HCT116 (cell line): ENCODE measurements at regions not wholly inside any gene's neighbourhood (a gene's known extent, or its start where the extent isn't known, plus 50 kb on each side); places are given as distances from the start of the nearest gene placed in this dataset.

ENCODE experiments used
- ATAC-seq: fragments of 200-7000 bp; cut with Tn5 transposase; 2 replicates; pipeline ENCODE4 v1.9.1; 2020; ENCODE audit warnings: mild to moderate bottlenecking, moderate library complexity
- BruUV-seq: library from RNA; stranded (reverse); fragments of 400-500 nt; replicated peaks from 2 replicates; lab custom pipeline; 2021; lab: Mats Ljungman, UMichigan
- CTCF ChIA-PET: fragments of 300-600 bp; sonication (Branson Sonifier 250); formaldehyde crosslinking; loops from one replicate; lab custom pipeline; 2021; ENCODE audit warnings: antibody characterized with exemption; lab: Charles Lee
- POLR2A ChIA-PET: fragments of 300-600, 350-600 bp; sonication (Branson Sonifier 250); formaldehyde crosslinking; loops from one replicate; lab custom pipeline; 2021; ENCODE audit warnings: antibody characterized with exemption; lab: Charles Lee
- RAD21 ChIA-PET, 2 experiments: fragments of 300-600 bp; sonication (Branson Sonifier 250); formaldehyde crosslinking; loops; one replicate each; lab custom pipeline; 2023; ENCODE audit warnings: low total read pairs in 2 of 2; ENCODE audit not compliant: uncharacterized antibody in 2 of 2, unreplicated experiment in 2 of 2, low non-redundant PET in 1 of 2; lab: Charles Lee
- DNase-seq: peaks from one replicate; pipeline ENCODE4 v3.0.0-alpha.2; 2010; ENCODE audit warnings: low read depth, low spot score
- H2AFZ ChIP-seq: fragments of 200-600 bp; shearing (Covaris generic), sonication (generic); 2 replicates; pipeline ENCODE4 v1.6.1; 2017; ENCODE audit warnings: low read depth, mixed run types, mixed read lengths, antibody characterized with exemption, low read length; ENCODE audit not compliant: poor library complexity, severe bottlenecking
- H3K27ac ChIP-seq: 2 replicates; pipeline ENCODE4 v1.5.1; 2012; ENCODE audit warnings: low read depth, low read length
- H3K27me3 ChIP-seq: fragments of 200-600 bp; sonication (generic); 2 replicates; pipeline ENCODE4 v1.6.1; 2016; ENCODE audit warnings: mixed run types, low read length, mixed read lengths; ENCODE audit not compliant: insufficient read depth
- H3K36me3 ChIP-seq, 2 experiments: fragments of 200-500 bp in 1 of 2; fragments of 200-600 bp in 1 of 2; sonication (Bioruptor generic) in 1 of 2; sonication (generic) in 1 of 2; 2 replicates each; pipeline versions ENCODE4 v1.5.1 to v1.6.1; 2014 to 2016; ENCODE audit warnings: low read length in 2 of 2, inconsistent platforms in 1 of 2, mixed read lengths in 1 of 2, mixed run types in 1 of 2; ENCODE audit not compliant: insufficient read depth in 2 of 2, control insufficient read depth in 1 of 2
- H3K4me1 ChIP-seq, 2 experiments: fragments of 200-600 bp in 1 of 2; sonication (generic) in 1 of 2; 2 replicates each; pipeline versions ENCODE4 v1.5.1 to v1.6.1; 2012 to 2017; ENCODE audit warnings: low read length in 2 of 2, inconsistent platforms in 1 of 2, mild to moderate bottlenecking in 1 of 2, mixed read lengths in 1 of 2, mixed run types in 1 of 2, moderate library complexity in 1 of 2; ENCODE audit not compliant: insufficient read depth in 2 of 2, control insufficient read depth in 1 of 2
- H3K4me2 ChIP-seq: fragments of 200-600 bp; sonication (generic); 2 replicates; pipeline ENCODE4 v1.6.1; 2017; ENCODE audit warnings: mixed run types, low read length, mixed read lengths
- H3K4me3 ChIP-seq, 2 experiments: fragments of 200-600 bp in 1 of 2; sonication (generic) in 1 of 2; replicated peaks in 1 of 2; 2 replicates each; pipeline ENCODE4 v1.5.1; 2011 to 2016; ENCODE audit warnings: low read length in 2 of 2, control low read depth in 1 of 2, low read depth in 1 of 2, mild to moderate bottlenecking in 1 of 2, mixed read lengths in 1 of 2, mixed run types in 1 of 2
- H3K79me2 ChIP-seq: fragments of 200-600 bp; sonication (generic); 2 replicates; pipeline ENCODE4 v1.6.1; 2017; ENCODE audit warnings: mild to moderate bottlenecking, mixed run types, low read length, moderate library complexity, mixed read lengths; ENCODE audit not compliant: insufficient read depth
- H3K9ac ChIP-seq: fragments of 200-600 bp; sonication (generic); 2 replicates; pipeline ENCODE4 v1.6.1; 2016; ENCODE audit warnings: low read length, mixed read lengths
- H3K9me2 ChIP-seq: fragments of 200-600 bp; sonication (generic), shearing (Covaris generic); 2 replicates; pipeline ENCODE4 v1.6.1; 2017; ENCODE audit warnings: mixed run types, mild to moderate bottlenecking, moderate library complexity; ENCODE audit not compliant: insufficient read depth
- H3K9me3 ChIP-seq, 2 experiments: fragments of 200-500 bp in 1 of 2; fragments of 200-600 bp in 1 of 2; sonication (Bioruptor generic) in 1 of 2; sonication (generic) in 1 of 2; 2 replicates each; pipeline ENCODE4 v1.6.1; 2014 to 2017; ENCODE audit warnings: low read length in 2 of 2, mixed read lengths in 2 of 2, inconsistent platforms in 1 of 2, low read depth in 1 of 2, mild to moderate bottlenecking in 1 of 2, mixed run types in 1 of 2, moderate library complexity in 1 of 2; ENCODE audit not compliant: control insufficient read depth in 1 of 2, insufficient read depth in 1 of 2
- H4K20me1 ChIP-seq: fragments of 200-600 bp; sonication (generic), shearing (Covaris generic); 2 replicates; pipeline ENCODE4 v1.6.1; 2017; ENCODE audit warnings: mixed run types, mild to moderate bottlenecking, moderate library complexity; ENCODE audit not compliant: insufficient read depth
- ATF3 ChIP-seq: IDR thresholded peaks from 2 replicates; pipeline ENCODE4 v1.6.1; 2012
- CTCF ChIP-seq, 3 experiments: fragments of 200-600 bp in 1 of 3; sonication (generic) in 1 of 3; IDR thresholded peaks in 2 of 3; conservative IDR thresholded peaks in 1 of 3; 2 replicates each; pipeline ENCODE4 v1.5.1; 2012 to 2017; ENCODE audit warnings: low read depth in 2 of 3, low read length in 2 of 3, antibody characterized with exemption in 1 of 3, borderline replicate concordance in 1 of 3, control low read depth in 1 of 3, mild to moderate bottlenecking in 1 of 3, mixed read lengths in 1 of 3, mixed run types in 1 of 3, moderate library complexity in 1 of 3; ENCODE audit not compliant: insufficient read depth in 1 of 3
- ELF1 ChIP-seq: IDR thresholded peaks from 2 replicates; pipeline ENCODE4 v1.6.1; 2012; ENCODE audit warnings: low read depth, borderline replicate concordance
- EZH2 ChIP-seq: fragments of 200-600 bp; sonication (generic); IDR thresholded peaks from 2 replicates; pipeline ENCODE4 v1.6.1; 2017; ENCODE audit warnings: antibody characterized with exemption, mixed run types
- EZH2phosphoT487 ChIP-seq: fragments of 200-600 bp; IDR thresholded peaks from 2 replicates; pipeline ENCODE4 v1.6.1; 2018; ENCODE audit warnings: antibody characterized with exemption, borderline replicate concordance
- FOSL1 ChIP-seq: IDR thresholded peaks from 2 replicates; pipeline ENCODE4 v1.6.1; 2012; ENCODE audit warnings: low read depth
- MAX ChIP-seq: IDR thresholded peaks from 2 replicates; pipeline ENCODE4 v1.6.1; 2012
- POLR2A ChIP-seq: IDR thresholded peaks from 2 replicates; pipeline ENCODE4 v1.7.0; 2011; ENCODE audit warnings: borderline replicate concordance; ENCODE audit not compliant: insufficient read depth, insufficient read length; ENCODE audit errors: extremely low read depth
- POLR2AphosphoS5 ChIP-seq: IDR thresholded peaks from 2 replicates; pipeline ENCODE4 v1.6.1; 2011; ENCODE audit warnings: mild to moderate bottlenecking, low read depth, low read length, moderate library complexity
- RAD21 ChIP-seq: IDR thresholded peaks from 2 replicates; pipeline ENCODE4 v1.6.1; 2012; ENCODE audit warnings: low read depth, mild to moderate bottlenecking
- SIN3A ChIP-seq: IDR thresholded peaks from 2 replicates; pipeline ENCODE4 v1.6.1; 2012; ENCODE audit warnings: low read depth
- SRF ChIP-seq: IDR thresholded peaks from 2 replicates; pipeline ENCODE4 v1.6.1; 2012; ENCODE audit warnings: low read depth
- TCF7L2 ChIP-seq: IDR thresholded peaks from 2 replicates; pipeline ENCODE4 v1.7.0; 2011; ENCODE audit warnings: borderline replicate concordance, inconsistent platforms; ENCODE audit not compliant: insufficient read depth, insufficient read length; ENCODE audit errors: extremely low read depth
- YY1 ChIP-seq: IDR thresholded peaks from 2 replicates; pipeline ENCODE4 v1.6.1; 2011; ENCODE audit warnings: low read length, low read depth, moderate library complexity, mild to moderate bottlenecking; ENCODE audit not compliant: insufficient replicate concordance; ENCODE audit errors: extremely low read depth
- ZBTB33 ChIP-seq: IDR thresholded peaks from 2 replicates; pipeline ENCODE4 v1.6.1; 2011; ENCODE audit warnings: mild to moderate bottlenecking, low read length, moderate library complexity; ENCODE audit not compliant: insufficient replicate concordance; ENCODE audit errors: extremely low read depth
- intact Hi-C: fragments of 100-400 bp; cut with micrococcal nuclease; formaldehyde crosslinking; loops from 2 replicates; pipeline ENCODE4 v1.10.0; 2022

GRCh38 chr5:25362799-25363198 lies 718.0 kb upstream of the CDH10 start:
- no peak overlapping the region for H3K4me3 ChIP-seq
- ChIA-PET RAD21 (no interaction called here), POLR2A (no interaction called here), CTCF (no interaction called here)
- no peak for DNase-seq
- H3K36me3 ChIP-seq = no peaks in the 10 kb centered on the region
- no peak overlapping the region for H3K27ac ChIP-seq
- no peak overlapping the region for H2AFZ ChIP-seq
- no peak for ATAC-seq
- H3K9me2 ChIP-seq = no peaks in the 10 kb centered on the region
- H3K27me3 ChIP-seq = no peaks in the 10 kb centered on the region
- H3K4me2 ChIP-seq = no peak overlapping the region
- no peaks in the 10 kb centered on the region for H3K79me2 ChIP-seq
- intact Hi-C loops = no loop called here
- H3K9ac ChIP-seq = no peak overlapping the region
- H3K9me3 ChIP-seq = peaks cover 5 to 12% of the 10 kb centered on the region in 2 experiments; a peak in 2 of 4 replicates
- TF ChIP-seq EZH2 (no peak), EZH2phosphoT487 (no peak), POLR2AphosphoS5 (no peak)
- no peaks in the 10 kb centered on the region for H3K4me1 ChIP-seq
- no TSS peak for BruUV-seq
- no peaks in the 10 kb centered on the region for H4K20me1 ChIP-seq

GRCh38 chr5:25358919-25359318 lies 714.1 kb upstream of the CDH10 start:
- no TSS peak for BruUV-seq
- Histone ChIP-seq H3K4me1 (no peaks in the 10 kb centered on the region), H3K36me3 (no peaks in the 10 kb centered on the region), H3K79me2 (no peaks in the 10 kb centered on the region), H3K9ac (no peak overlapping the region), H3K4me2 (no peak overlapping the region), H3K27ac (no peak overlapping the region), H3K9me2 (no peaks in the 10 kb centered on the region), H3K4me3 (no peak overlapping the region), H3K9me3 (peaks cover 5 to 17% of the 10 kb centered on the region in 2 experiments; a peak in 2 of 4 replicates), H2AFZ (no peak overlapping the region), H4K20me1 (no peaks in the 10 kb centered on the region)
- no peak for DNase-seq
- no peak for ATAC-seq
- ChIA-PET RAD21 (no interaction called here), POLR2A (no interaction called here), CTCF (no interaction called here)
- intact Hi-C loops = no loop called here
- TF ChIP-seq CTCF (IDR thresholded peaks at IDR 0.05 in 2 of 3, conservative IDR thresholded peaks at IDR 0.05 in 1 of 3; ENCODE audit: borderline replicate concordance in 1 of 3, insufficient read depth in 1 of 3, low read depth in 2 of 3, low read length in 2 of 3) = no peak
- no peak for TF ChIP-seq MAX
- no peak for TF ChIP-seq ELF1
- TF ChIP-seq RAD21 = no peak
- no peak for TF ChIP-seq SRF
- TF ChIP-seq FOSL1 = no peak
- TF ChIP-seq ZBTB33 = no peak
- no peak for TF ChIP-seq YY1
- TF ChIP-seq POLR2A = no peak
- no peak for TF ChIP-seq ATF3
- no peak for TF ChIP-seq TCF7L2
- no peak for TF ChIP-seq SIN3A
- TF ChIP-seq, all 23 proteins: peak for 0
- H3K27me3 ChIP-seq = no peaks in the 10 kb centered on the region
